IMR-90 (cell line): ENCODE measurements at regions not wholly inside any gene's neighbourhood (a gene's known extent, or its start where the extent isn't known, plus 50 kb on each side); places are given as distances from the start of the nearest gene placed in this dataset.

Experiments
- ATAC-seq: fragments of 200-7000 bp; cut with Tn5 transposase; 2 replicates; pipeline ENCODE4 v1.9.1; 2020; ENCODE audit warnings: low read depth, mild to moderate bottlenecking, moderate library complexity
- BruUV-seq: library from RNA; stranded (reverse); fragments of 400-500 nt; replicated peaks from 2 replicates; lab custom pipeline; 2021; lab: Mats Ljungman, UMichigan
- CTCF ChIA-PET: fragments of 300-600 bp; formaldehyde crosslinking; extraction: SDS; loops from one replicate; lab custom pipeline; 2021; ENCODE audit warnings: antibody characterized with exemption; lab: Yijun Ruan, JAX
- POLR2A ChIA-PET: fragments of 300-600 bp; sonication (Branson Sonifier 250); formaldehyde crosslinking; loops from one replicate; lab custom pipeline; 2022; ENCODE audit warnings: antibody characterized with exemption; ENCODE audit not compliant: unreplicated experiment; lab: Charles Lee
- DNase-seq: peaks from one replicate; pipeline ENCODE4 v3.0.0; 2013
- H2AFZ ChIP-seq: replicated peaks from 2 replicates; pipeline ENCODE3; 2013; ENCODE audit warnings: low read length, mild to moderate bottlenecking; ENCODE audit not compliant: poor library complexity
- H2AK5ac ChIP-seq: 2 replicates; pipeline ENCODE4 v1.6.1; 2013; ENCODE audit warnings: low read depth, low read length, inconsistent platforms
- H2AK9ac ChIP-seq: replicated peaks from 2 replicates; pipeline ENCODE3; 2013; ENCODE audit warnings: mild to moderate bottlenecking, low read depth, low read length, moderate library complexity; ENCODE audit not compliant: poor library complexity
- H2BK120ac ChIP-seq: 2 replicates; pipeline ENCODE4 v1.6.1; 2013; ENCODE audit warnings: low read depth, low read length, inconsistent platforms
- H2BK15ac ChIP-seq: 3 replicates; pipeline ENCODE4 v1.6.1; 2013; ENCODE audit warnings: low read depth, low read length, inconsistent platforms
- H2BK20ac ChIP-seq: 2 replicates; pipeline ENCODE4 v1.6.1; 2013; ENCODE audit warnings: low read depth, mild to moderate bottlenecking, inconsistent platforms, low read length, moderate library complexity
- H2BK5ac ChIP-seq: 2 replicates; pipeline ENCODE4 v1.6.1; 2013; ENCODE audit warnings: mild to moderate bottlenecking, low read depth, low read length, inconsistent platforms; ENCODE audit not compliant: poor library complexity, severe bottlenecking
- H3K14ac ChIP-seq: replicated peaks from 2 replicates; pipeline ENCODE4 v1.6.1; 2013; ENCODE audit warnings: low read depth, low read length, inconsistent platforms
- H3K18ac ChIP-seq: 2 replicates; pipeline ENCODE4 v1.6.1; 2013; ENCODE audit warnings: low read depth, low read length, control low read depth
- H3K23ac ChIP-seq: 2 replicates; pipeline ENCODE4 v1.6.1; 2013; ENCODE audit warnings: low read depth, low read length, inconsistent platforms
- H3K27ac ChIP-seq: 2 replicates; pipeline ENCODE4 v1.5.1; 2013; ENCODE audit warnings: mild to moderate bottlenecking, control low read depth, low read length; ENCODE audit not compliant: insufficient read depth
- H3K27me3 ChIP-seq: 2 replicates; pipeline ENCODE4 v1.6.1; 2013; ENCODE audit warnings: low read length; ENCODE audit not compliant: control insufficient read depth, insufficient read depth
- H3K36me3 ChIP-seq: 2 replicates; pipeline ENCODE4 v1.6.1; 2013; ENCODE audit warnings: low read length, mixed read lengths; ENCODE audit not compliant: control insufficient read depth, insufficient read depth
- H3K4ac ChIP-seq: 2 replicates; pipeline ENCODE4 v1.6.1; 2013; ENCODE audit warnings: low read depth, low read length, inconsistent platforms
- H3K4me1 ChIP-seq: 2 replicates; pipeline ENCODE4 v1.6.1; 2013; ENCODE audit warnings: low read length, mixed read lengths; ENCODE audit not compliant: control insufficient read depth, insufficient read depth
- H3K4me2 ChIP-seq: 2 replicates; pipeline ENCODE4 v1.6.1; 2013; ENCODE audit warnings: low read depth, mild to moderate bottlenecking, control low read depth, low read length, moderate library complexity
- H3K4me3 ChIP-seq: 2 replicates; pipeline ENCODE4 v1.5.1; 2013; ENCODE audit warnings: low read depth, mild to moderate bottlenecking, control low read depth, low read length, moderate library complexity; ENCODE audit not compliant: insufficient read depth
- H3K56ac ChIP-seq: 2 replicates; pipeline ENCODE4 v1.6.1; 2013; ENCODE audit warnings: low read length, inconsistent platforms; ENCODE audit not compliant: insufficient read depth; ENCODE audit errors: extremely low read depth
- H3K79me1 ChIP-seq, 2 experiments: 2 replicates each; pipeline ENCODE4 v1.6.1; 2013; ENCODE audit warnings: low read length in 2 of 2, inconsistent platforms in 1 of 2, low read depth in 1 of 2
- H3K9ac ChIP-seq: 2 replicates; pipeline ENCODE4 v1.6.1; 2013; ENCODE audit warnings: low read depth, low read length, control low read depth
- H3K9me1 ChIP-seq: 2 replicates; pipeline ENCODE4 v1.6.1; 2013; ENCODE audit warnings: low read length, inconsistent platforms; ENCODE audit not compliant: insufficient read depth
- H3K9me3 ChIP-seq: 2 replicates; pipeline ENCODE4 v1.6.1; 2013; ENCODE audit warnings: low read length; ENCODE audit not compliant: control insufficient read depth, insufficient read depth
- H4K20me1 ChIP-seq: 2 replicates; pipeline ENCODE4 v1.6.1; 2013; ENCODE audit warnings: low read length, inconsistent platforms; ENCODE audit not compliant: insufficient read depth
- H4K5ac ChIP-seq: 2 replicates; pipeline ENCODE4 v1.6.1; 2013; ENCODE audit warnings: mild to moderate bottlenecking, low read depth, low read length, control low read depth
- H4K8ac ChIP-seq, 2 experiments: 2 replicates each; pipeline ENCODE4 v1.6.1; 2013; ENCODE audit warnings: low read depth in 2 of 2, low read length in 2 of 2, control low read depth in 1 of 2, inconsistent platforms in 1 of 2
- H4K91ac ChIP-seq: 2 replicates; pipeline ENCODE4 v1.6.1; 2013; ENCODE audit warnings: low read depth, low read length, inconsistent platforms; ENCODE audit not compliant: insufficient read depth
- BHLHE40 ChIP-seq: fragments of 150-350 bp; IDR thresholded peaks from 2 replicates; pipeline ENCODE4 v1.6.1; 2016; ENCODE audit warnings: mild to moderate bottlenecking, low read depth, low read length
- CEBPB ChIP-seq: IDR thresholded peaks from 2 replicates; pipeline ENCODE4 v1.6.1; 2012; ENCODE audit warnings: low read depth, low read length, improper control_type of control experiment
- CHD1 ChIP-seq: IDR thresholded peaks from 2 replicates; pipeline ENCODE4 v1.6.1; 2012; ENCODE audit warnings: low read depth, low read length, improper control_type of control experiment
- FOS ChIP-seq: fragments of 150-350 bp; IDR thresholded peaks from 2 replicates; pipeline ENCODE4 v1.6.1; 2016; ENCODE audit warnings: low read depth, low read length
- MAFK ChIP-seq: IDR thresholded peaks from 2 replicates; pipeline ENCODE4 v1.6.1; 2012; ENCODE audit warnings: low read depth, low read length, improper control_type of control experiment
- MAZ ChIP-seq: IDR thresholded peaks from 2 replicates; pipeline ENCODE4 v1.6.1; 2012; ENCODE audit warnings: low read depth, mild to moderate bottlenecking, low read length, improper control_type of control experiment, moderate library complexity, borderline replicate concordance
- MXI1 ChIP-seq: IDR thresholded peaks from 2 replicates; pipeline ENCODE4 v1.6.1; 2012; ENCODE audit warnings: low read depth, mild to moderate bottlenecking, low read length, moderate library complexity, borderline replicate concordance
- NFE2L2 ChIP-seq: fragments of 150-350 bp; IDR thresholded peaks from 2 replicates; pipeline ENCODE4 v1.6.1; 2016; ENCODE audit warnings: low read depth, mild to moderate bottlenecking, low read length
- POLR2A ChIP-seq: IDR thresholded peaks from 2 replicates; pipeline ENCODE4 v1.6.1; 2012; ENCODE audit warnings: mild to moderate bottlenecking, low read depth, low read length
- RAD21 ChIP-seq: IDR thresholded peaks from 2 replicates; pipeline ENCODE4 v1.6.1; 2012; ENCODE audit warnings: low read length, improper control_type of control experiment
- RCOR1 ChIP-seq: IDR thresholded peaks from 2 replicates; pipeline ENCODE4 v1.6.1; 2012; ENCODE audit warnings: mild to moderate bottlenecking, low read length, improper control_type of control experiment; ENCODE audit not compliant: insufficient replicate concordance
- RFX5 ChIP-seq: IDR thresholded peaks from 2 replicates; pipeline ENCODE4 v1.8.0; 2012; ENCODE audit warnings: low read depth, mild to moderate bottlenecking, low read length, moderate library complexity
- SMC3 ChIP-seq: fragments of 150-350 bp; IDR thresholded peaks from 2 replicates; pipeline ENCODE4 v1.6.1; 2016; ENCODE audit warnings: low read depth, mild to moderate bottlenecking, antibody characterized with exemption, low read length, moderate library complexity
- WGBS, 2 experiments: methylation state at CpG; one replicate each; pipeline versions ENCODE4 v1.1.5 to v1.1.7; 2013; ENCODE audit warnings: missing lambda C conversion rate in 2 of 2; ENCODE audit not compliant: insufficient read length in 1 of 2; ENCODE audit errors: extremely low coverage in 2 of 2; 5-methylcytosine and 5-hydroxymethylcytosine counted together
- dilution Hi-C: fragments of 300-500 bp; cut with HindIII; formaldehyde crosslinking; loops from one replicate; pipeline ENCODE4 v1.14.3; 2018; ENCODE audit warnings: low sequenced_read_pairs; ENCODE audit not compliant: unreplicated experiment
- in situ Hi-C: fragments of 300-500 bp; cut with MboI; formaldehyde crosslinking; loops from 3 replicates; pipeline ENCODE4 v1.14.3; 2019; ENCODE audit warnings: low sequenced_read_pairs, inconsistent platforms, mixed read lengths
- intact Hi-C: fragments of 100-400 bp; cut with micrococcal nuclease; formaldehyde crosslinking; loops from 2 replicates; pipeline ENCODE4 v1.10.0; 2022
- TF ChIP-seq, protein P1 (sequence below): fragments of 150-350 bp; IDR thresholded peaks from 2 replicates; pipeline ENCODE4 v1.6.1; 2016; ENCODE audit warnings: low read depth, mild to moderate bottlenecking, low read length, moderate library complexity, borderline replicate concordance
- TF ChIP-seq, protein P2 (sequence below): fragments of 150-350 bp; IDR thresholded peaks from 2 replicates; pipeline ENCODE4 v1.6.1; 2017; ENCODE audit warnings: mild to moderate bottlenecking, antibody characterized with exemption, low read length, low read depth
- TF ChIP-seq, protein P3 (sequence below): conservative IDR thresholded peaks from 2 replicates; pipeline ENCODE4 v1.5.1; 2012; ENCODE audit warnings: mild to moderate bottlenecking, low read depth, low read length, improper control_type of control experiment

DNA sequence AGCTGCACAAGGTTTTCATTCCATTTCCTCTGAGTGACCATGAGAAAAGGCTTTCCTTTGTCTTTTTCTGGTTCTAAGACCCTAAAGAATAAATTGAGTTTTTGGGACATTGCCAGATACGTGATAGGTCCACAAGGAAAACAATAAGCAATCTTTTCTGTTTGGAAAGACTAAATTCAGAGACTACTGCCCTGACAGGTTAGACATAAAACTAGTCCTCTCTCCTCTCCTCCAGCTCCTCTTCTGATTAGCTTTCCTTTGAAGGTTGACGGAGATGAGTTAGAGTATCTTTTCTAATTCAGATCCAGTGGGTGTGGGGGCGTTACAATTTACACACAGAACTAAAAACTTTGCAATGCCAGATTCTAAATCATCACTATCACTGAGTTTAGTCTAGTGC is 57.8 kb upstream of the C1orf53 start:
- Histone ChIP-seq H3K18ac (no peak overlapping the region), H2AK9ac (no peak overlapping the region), H2BK5ac (no peak overlapping the region), H4K91ac (no peak overlapping the region), H2AK5ac (no peak overlapping the region), H3K79me1 (no peaks in the 10 kb centered on the region), H3K4me1 (peaks cover 8% of the 10 kb centered on the region), H2BK15ac (no peak overlapping the region), H3K14ac (no peak overlapping the region), H2BK20ac (no peak overlapping the region), H3K4me3 (no peak overlapping the region), H3K27me3 (no peaks in the 10 kb centered on the region), H4K20me1 (no peaks in the 10 kb centered on the region), H2BK120ac (no peak overlapping the region), H3K9ac (no peak overlapping the region), H4K8ac (no peak overlapping the region), H3K23ac (no peak overlapping the region), H4K5ac (no peak overlapping the region), H3K36me3 (no peaks in the 10 kb centered on the region), H3K9me3 (no peaks in the 10 kb centered on the region), H3K9me1 (peaks cover 2% of the 10 kb centered on the region; the same call in 1 of the 2 replicates), H3K4ac (no peak overlapping the region), H2AFZ (no peak overlapping the region), H3K56ac (no peak overlapping the region), H3K27ac (no peak overlapping the region), H3K4me2 (no peak overlapping the region)
- intact Hi-C loops: no loop called here
- WGBS, 2 experiments: no CpG with 5 or more reads among the region's 3 CpGs
- TF ChIP-seq CHD1 (no peak), MAFK (no peak), MXI1 (no peak), CEBPB (no peak), SMC3 (no peak), NFE2L2 (no peak), POLR2A (no peak), MAZ (no peak), RAD21 (no peak), FOS (no peak), RFX5 (no peak), RCOR1 (no peak), BHLHE40 (no peak)
- TF ChIP-seq, protein P1, sequence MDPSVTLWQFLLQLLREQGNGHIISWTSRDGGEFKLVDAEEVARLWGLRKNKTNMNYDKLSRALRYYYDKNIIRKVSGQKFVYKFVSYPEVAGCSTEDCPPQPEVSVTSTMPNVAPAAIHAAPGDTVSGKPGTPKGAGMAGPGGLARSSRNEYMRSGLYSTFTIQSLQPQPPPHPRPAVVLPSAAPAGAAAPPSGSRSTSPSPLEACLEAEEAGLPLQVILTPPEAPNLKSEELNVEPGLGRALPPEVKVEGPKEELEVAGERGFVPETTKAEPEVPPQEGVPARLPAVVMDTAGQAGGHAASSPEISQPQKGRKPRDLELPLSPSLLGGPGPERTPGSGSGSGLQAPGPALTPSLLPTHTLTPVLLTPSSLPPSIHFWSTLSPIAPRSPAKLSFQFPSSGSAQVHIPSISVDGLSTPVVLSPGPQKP: no peak
- TF ChIP-seq, protein P2, sequence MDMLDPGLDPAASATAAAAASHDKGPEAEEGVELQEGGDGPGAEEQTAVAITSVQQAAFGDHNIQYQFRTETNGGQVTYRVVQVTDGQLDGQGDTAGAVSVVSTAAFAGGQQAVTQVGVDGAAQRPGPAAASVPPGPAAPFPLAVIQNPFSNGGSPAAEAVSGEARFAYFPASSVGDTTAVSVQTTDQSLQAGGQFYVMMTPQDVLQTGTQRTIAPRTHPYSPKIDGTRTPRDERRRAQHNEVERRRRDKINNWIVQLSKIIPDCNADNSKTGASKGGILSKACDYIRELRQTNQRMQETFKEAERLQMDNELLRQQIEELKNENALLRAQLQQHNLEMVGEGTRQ: no peak
- TF ChIP-seq, protein P3, sequence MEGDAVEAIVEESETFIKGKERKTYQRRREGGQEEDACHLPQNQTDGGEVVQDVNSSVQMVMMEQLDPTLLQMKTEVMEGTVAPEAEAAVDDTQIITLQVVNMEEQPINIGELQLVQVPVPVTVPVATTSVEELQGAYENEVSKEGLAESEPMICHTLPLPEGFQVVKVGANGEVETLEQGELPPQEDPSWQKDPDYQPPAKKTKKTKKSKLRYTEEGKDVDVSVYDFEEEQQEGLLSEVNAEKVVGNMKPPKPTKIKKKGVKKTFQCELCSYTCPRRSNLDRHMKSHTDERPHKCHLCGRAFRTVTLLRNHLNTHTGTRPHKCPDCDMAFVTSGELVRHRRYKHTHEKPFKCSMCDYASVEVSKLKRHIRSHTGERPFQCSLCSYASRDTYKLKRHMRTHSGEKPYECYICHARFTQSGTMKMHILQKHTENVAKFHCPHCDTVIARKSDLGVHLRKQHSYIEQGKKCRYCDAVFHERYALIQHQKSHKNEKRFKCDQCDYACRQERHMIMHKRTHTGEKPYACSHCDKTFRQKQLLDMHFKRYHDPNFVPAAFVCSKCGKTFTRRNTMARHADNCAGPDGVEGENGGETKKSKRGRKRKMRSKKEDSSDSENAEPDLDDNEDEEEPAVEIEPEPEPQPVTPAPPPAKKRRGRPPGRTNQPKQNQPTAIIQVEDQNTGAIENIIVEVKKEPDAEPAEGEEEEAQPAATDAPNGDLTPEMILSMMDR: no peak
- ATAC-seq (no peak), DNase-seq (no peak)
- dilution Hi-C loops: no loop called here
- in situ Hi-C loops: loop anchor here (5.0 kb wide), 1 partner anchor 52 kb away; no protein-coding TSS in a partner anchor
- CTCF ChIA-PET: no interaction called here
- POLR2A ChIA-PET: no interaction called here
- BruUV-seq: no TSS peak
